Upper lobe of left lung (tissue), 4 donors: ENCODE measurements at regions not wholly inside any gene's neighbourhood (a gene's known extent, or its start where the extent isn't known, plus 50 kb on each side); places are given as distances from the start of the nearest gene placed in this dataset.

Experiments
- POLR2A ChIP-seq, 4 donors: fragments of 450-650 bp; IDR thresholded peaks; one replicate each; pipeline ENCODE4 v1.5.1; 2016 to 2017; ENCODE audit warnings: antibody characterized with exemption in 4 of 4, mild to moderate bottlenecking in 2 of 4
- POLR2AphosphoS5 ChIP-seq, 2 donors: sonication (generic); formaldehyde crosslinking; IDR thresholded peaks; one replicate each; pipeline ENCODE4 v1.5.1; 2017; ENCODE audit warnings: antibody characterized with exemption in 2 of 2
- TF ChIP-seq, protein P1 (sequence below), 6 experiments: fragments of 450-650 bp in 4 of 6; fragments of 200-600 bp in 2 of 6; sonication (generic) in 2 of 6; IDR thresholded peaks; one replicate each; pipeline ENCODE4 v1.5.1; 2016 to 2019; ENCODE audit warnings: antibody characterized with exemption in 6 of 6

DNA sequence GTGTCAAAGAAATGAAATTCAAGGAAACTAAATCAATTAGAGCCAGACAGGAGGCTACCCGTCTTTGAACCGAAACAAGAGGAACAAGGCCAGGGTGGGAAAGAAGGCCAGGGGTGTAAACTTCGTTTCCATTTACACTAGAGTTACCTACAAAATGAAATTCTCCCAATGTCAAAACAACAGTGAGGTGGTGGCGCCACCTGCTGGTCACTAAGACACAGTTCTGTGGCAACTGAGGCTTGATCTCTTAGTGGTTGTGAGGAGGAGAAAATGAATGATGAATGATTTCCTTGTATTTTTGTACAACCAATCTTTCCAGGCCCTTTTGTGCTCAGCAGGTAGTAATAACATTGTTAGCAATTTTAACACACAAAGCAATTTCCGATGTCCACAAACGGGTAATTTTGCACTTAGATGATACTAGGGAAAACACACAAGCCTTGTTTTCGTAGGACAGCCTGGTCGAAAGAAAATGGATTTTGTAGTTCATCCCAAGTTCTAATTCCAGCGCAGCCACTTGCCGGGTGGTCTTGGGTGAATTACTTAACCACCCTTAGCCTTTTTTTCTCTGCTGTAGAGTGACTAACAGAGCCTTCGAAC, 54.8 kb upstream of the SOD1 start:
- TF ChIP-seq, protein P1, sequence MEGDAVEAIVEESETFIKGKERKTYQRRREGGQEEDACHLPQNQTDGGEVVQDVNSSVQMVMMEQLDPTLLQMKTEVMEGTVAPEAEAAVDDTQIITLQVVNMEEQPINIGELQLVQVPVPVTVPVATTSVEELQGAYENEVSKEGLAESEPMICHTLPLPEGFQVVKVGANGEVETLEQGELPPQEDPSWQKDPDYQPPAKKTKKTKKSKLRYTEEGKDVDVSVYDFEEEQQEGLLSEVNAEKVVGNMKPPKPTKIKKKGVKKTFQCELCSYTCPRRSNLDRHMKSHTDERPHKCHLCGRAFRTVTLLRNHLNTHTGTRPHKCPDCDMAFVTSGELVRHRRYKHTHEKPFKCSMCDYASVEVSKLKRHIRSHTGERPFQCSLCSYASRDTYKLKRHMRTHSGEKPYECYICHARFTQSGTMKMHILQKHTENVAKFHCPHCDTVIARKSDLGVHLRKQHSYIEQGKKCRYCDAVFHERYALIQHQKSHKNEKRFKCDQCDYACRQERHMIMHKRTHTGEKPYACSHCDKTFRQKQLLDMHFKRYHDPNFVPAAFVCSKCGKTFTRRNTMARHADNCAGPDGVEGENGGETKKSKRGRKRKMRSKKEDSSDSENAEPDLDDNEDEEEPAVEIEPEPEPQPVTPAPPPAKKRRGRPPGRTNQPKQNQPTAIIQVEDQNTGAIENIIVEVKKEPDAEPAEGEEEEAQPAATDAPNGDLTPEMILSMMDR (IDR thresholded peaks at IDR 0.05), result peak; percentile 74 to 86 (median 80)
- no peak for TF ChIP-seq POLR2A (IDR thresholded peaks at IDR 0.05)
- no peak for TF ChIP-seq POLR2AphosphoS5 (IDR thresholded peaks at IDR 0.05)
